Adrenal gland (tissue), 9 donors: ENCODE measurements at regions not wholly inside any gene's neighbourhood (a gene's known extent, or its start where the extent isn't known, plus 50 kb on each side); places are given as distances from the start of the nearest gene placed in this dataset.

Source experiments
- DNase-seq, 7 donors: peaks; one replicate each; pipeline ENCODE4 v3.0.0-alpha.2; 2019 to 2020
- H3K27ac ChIP-seq, 5 donors: fragments of 200-600 bp; sonication (generic) in 4 of 5; 1 replicate in 3 of 5; 2 replicates in 2 of 5; pipeline versions ENCODE4 v1.5.1 to v1.8.0; 2016 to 2020; ENCODE audit warnings: mild to moderate bottlenecking in 1 of 5
- H3K27me3 ChIP-seq: fragments of 200-600 bp; 2 replicates; pipeline ENCODE4 v1.8.0; 2021
- H3K36me3 ChIP-seq, 2 donors: fragments of 200-600 bp; replicated peaks in 1 of 2; 1 replicate in 1 of 2; 2 replicates in 1 of 2; pipeline versions ENCODE4 v1.5.1 to v1.8.0; 2018 to 2022
- H3K4me1 ChIP-seq, 2 donors: fragments of 200-600 bp; replicated peaks in 1 of 2; 1 replicate in 1 of 2; 2 replicates in 1 of 2; pipeline versions ENCODE4 v1.5.1 to v1.8.0; 2018 to 2021
- H3K4me3 ChIP-seq, 4 donors: fragments of 200-600 bp; sonication (generic) in 3 of 4; one replicate each; pipeline ENCODE4 v1.5.1; 2016 to 2018
- H3K9me3 ChIP-seq, 3 donors: fragments of 200-600 bp; sonication (generic) in 1 of 3; replicated peaks in 1 of 3; 1 replicate in 2 of 3; 2 replicates in 1 of 3; pipeline versions ENCODE4 v1.5.1 to v1.8.0; 2016 to 2021
- CTCF ChIP-seq, 6 experiments: fragments of 450-650 bp in 4 of 6; fragments of 200-600 bp in 2 of 6; sonication (generic) in 1 of 6; IDR thresholded peaks; 1 replicate in 5 of 6; 2 replicates in 1 of 6; pipeline versions ENCODE4 v1.5.1 to v1.8.0; 2016 to 2021; ENCODE audit warnings: antibody characterized with exemption in 6 of 6, mild to moderate bottlenecking in 2 of 6, moderate library complexity in 1 of 6
- POLR2A ChIP-seq, 2 donors: fragments of 450-650 bp; IDR thresholded peaks; one replicate each; pipeline ENCODE4 v1.6.1; 2017; ENCODE audit warnings: antibody characterized with exemption in 2 of 2, mild to moderate bottlenecking in 2 of 2, moderate library complexity in 1 of 2
- WGBS, 4 donors: extraction: QIAGEN DNeasy Blood & Tissue Kit in 2 of 4; methylation state at CpG; one replicate each; pipeline versions ENCODE4 v1.1.5 to v1.1.7; 2013 to 2017; 5-methylcytosine and 5-hydroxymethylcytosine counted together
- intact Hi-C, 2 donors: fragments of 100-400 bp; cut with DNase I; formaldehyde crosslinking; loops; one replicate each; pipeline versions ENCODE4 v1.14.1 to v1.15.0; 2022 to 2023
- donor health status: healthy with polysubstance abuse.
- donor health status: Bipolar disorder and iron deficiency.
- donor health status: DM: yes; HTN: yes; CAD: no.
- donor health status: DM: no; HTN: no; CAD: no.
- donor health status: DM: no; HTN: no; CAD: no.

- H3K27me3 ChIP-seq: no peaks in the 10 kb centered on the region
- 76 to 86% (median 79%) methylated on average over 2 of the region's 2 CpGs for WGBS, 4 donors
- H3K9me3 ChIP-seq: no peaks in the 10 kb centered on the region
- no peak overlapping the region for H3K27ac ChIP-seq
- H3K36me3 ChIP-seq: no peaks in the 10 kb centered on the region
- H3K4me3 ChIP-seq: no peak overlapping the region
- no peak for DNase-seq
- H3K4me1 ChIP-seq: no peaks in the 10 kb centered on the region
- no peak for TF ChIP-seq POLR2A (IDR thresholded peaks at IDR 0.05)
- intact Hi-C loops: no loop called here
These were observed 834.4 kb upstream of the NRXN1 start for GRCh38 chr2:51866361-51866760.

GRCh38 chr2:51859260-51859659 is 827.3 kb upstream of the NRXN1 start:
- WGBS, 4 donors: 54 to 77% (median 71%) methylated on average over 1 of the region's 1 CpG
- no peak overlapping the region for H3K27ac ChIP-seq
- no peak for TF ChIP-seq CTCF (IDR thresholded peaks at IDR 0.05)
- TF ChIP-seq POLR2A (IDR thresholded peaks at IDR 0.05): no peak
- no peaks in the 10 kb centered on the region for H3K4me1 ChIP-seq
- H3K4me3 ChIP-seq: no peak overlapping the region
- intact Hi-C loops: no loop called here
- H3K9me3 ChIP-seq: no peaks in the 10 kb centered on the region
- H3K27me3 ChIP-seq: no peaks in the 10 kb centered on the region
- no peak for DNase-seq
- H3K36me3 ChIP-seq: no peaks in the 10 kb centered on the region

- DNase-seq: no peak
- intact Hi-C loops: no loop called here
- no peaks in the 10 kb centered on the region for H3K36me3 ChIP-seq
- no peak overlapping the region for H3K27ac ChIP-seq
- H3K4me3 ChIP-seq: no peak overlapping the region
- H3K9me3 ChIP-seq: no peaks in the 10 kb centered on the region
- H3K27me3 ChIP-seq: no peaks in the 10 kb centered on the region
- WGBS, 4 donors: 55 to 77% (median 64%) methylated on average over 1 of the region's 1 CpG
- no peaks in the 10 kb centered on the region for H3K4me1 ChIP-seq
- no peak for TF ChIP-seq POLR2A (IDR thresholded peaks at IDR 0.05)
- TF ChIP-seq CTCF (IDR thresholded peaks at IDR 0.05): no peak
These were observed 823.8 kb upstream of the NRXN1 start for GRCh38 chr2:51855683-51856082.

- no peak for TF ChIP-seq POLR2A (IDR thresholded peaks at IDR 0.05)
- TF ChIP-seq CTCF (IDR thresholded peaks at IDR 0.05): no peak
- H3K27ac ChIP-seq: no peak overlapping the region
- H3K36me3 ChIP-seq: no peaks in the 10 kb centered on the region
- no peaks in the 10 kb centered on the region for H3K27me3 ChIP-seq
- no peaks in the 10 kb centered on the region for H3K4me1 ChIP-seq
- no peak overlapping the region for H3K4me3 ChIP-seq
- DNase-seq: no peak
- intact Hi-C loops: no loop called here
- no peaks in the 10 kb centered on the region for H3K9me3 ChIP-seq
These were observed 814.9 kb upstream of the NRXN1 start for GRCh38 chr2:51846796-51847195.

- no peaks in the 10 kb centered on the region for H3K27me3 ChIP-seq
- DNase-seq: no peak
- H3K36me3 ChIP-seq: no peaks in the 10 kb centered on the region
- H3K27ac ChIP-seq: no peak overlapping the region
- no peak overlapping the region for H3K4me3 ChIP-seq
- TF ChIP-seq POLR2A (IDR thresholded peaks at IDR 0.05) (no peak), CTCF (IDR thresholded peaks at IDR 0.05) (no peak)
- intact Hi-C loops: no loop called here
- H3K9me3 ChIP-seq: no peaks in the 10 kb centered on the region
- no peaks in the 10 kb centered on the region for H3K4me1 ChIP-seq
These were observed 814.1 kb upstream of the NRXN1 start for GRCh38 chr2:51846018-51846417.
